HG02571 (cell line): ENCODE measurements at regions not wholly inside any gene's neighbourhood (a gene's known extent, or its start where the extent isn't known, plus 50 kb on each side); places are given as distances from the start of the nearest gene placed in this dataset.
"Not testable (repeated sequence)": the region's sequence is repeated elsewhere in the genome, so short reads cannot be mapped to it uniquely, and the experiment has no call there.

Source experiments
- ATAC-seq: cut with Tn5 transposase; IDR thresholded peaks from one replicate; pipeline ENCODE4 v1.9.1; 2021; ENCODE audit warnings: mild to moderate bottlenecking, moderate library complexity; ENCODE audit not compliant: unreplicated experiment

GRCh38 chr13:54261856-54262255 lies 1233.2 kb downstream of the OLFM4 start:
- no peak for ATAC-seq

- ATAC-seq = no peak
Observed at GRCh38 chr13:54263868-54264267, 1235.3 kb downstream of the OLFM4 start.

- ATAC-seq = not testable (repeated sequence)
Observed at GRCh38 chr13:54267253-54267668, 1238.6 kb downstream of the OLFM4 start.

- not testable (repeated sequence) for ATAC-seq
Observed at GRCh38 chr13:54268013-54268695, 1239.5 kb downstream of the OLFM4 start.

- ATAC-seq = no peak
Observed at GRCh38 chr13:54287062-54287764, 1258.6 kb downstream of the OLFM4 start.

GRCh38 chr13:54301085-54301484 lies 1272.5 kb downstream of the OLFM4 start:
- no peak for ATAC-seq

GRCh38 chr13:54305377-54305776 lies 1276.8 kb downstream of the OLFM4 start:
- ATAC-seq = no peak

GRCh38 chr13:54312885-54313284 lies 1284.3 kb downstream of the OLFM4 start:
- ATAC-seq = no peak

GRCh38 chr13:54317722-54318121 lies 1289.1 kb downstream of the OLFM4 start:
- no peak for ATAC-seq

GRCh38 chr13:54337540-54337939 lies 1308.9 kb downstream of the OLFM4 start:
- no peak for ATAC-seq

- ATAC-seq = no peak
Observed at GRCh38 chr13:54347531-54347930, 1318.9 kb downstream of the OLFM4 start.

- no peak for ATAC-seq
Observed at GRCh38 chr13:54356209-54356608, 1327.6 kb downstream of the OLFM4 start.

GRCh38 chr13:54356849-54357248 lies 1328.2 kb downstream of the OLFM4 start:
- no peak for ATAC-seq

GRCh38 chr13:54357284-54357933 lies 1328.8 kb downstream of the OLFM4 start:
- ATAC-seq = no peak

GRCh38 chr13:54361460-54361859 lies 1332.8 kb downstream of the OLFM4 start:
- no peak for ATAC-seq

- no peak for ATAC-seq
Observed at GRCh38 chr13:54366728-54367127, 1338.1 kb downstream of the OLFM4 start.

- ATAC-seq = no peak
Observed at GRCh38 chr13:54367639-54368271, 1339.1 kb downstream of the OLFM4 start.

- ATAC-seq = no peak
Observed at GRCh38 chr13:54368387-54368786, 1339.8 kb downstream of the OLFM4 start.

- ATAC-seq = no peak
Observed at GRCh38 chr13:54373211-54373610, 1344.6 kb downstream of the OLFM4 start.

- no peak for ATAC-seq
Observed at GRCh38 chr13:54379461-54379860, 1350.8 kb downstream of the OLFM4 start.

- no peak for ATAC-seq
Observed at GRCh38 chr13:54383604-54384003, 1355.0 kb downstream of the OLFM4 start.
